NAMALWA (cell line): ENCODE measurements at regions not wholly inside any gene's neighbourhood (a gene's known extent, or its start where the extent isn't known, plus 50 kb on each side); places are given as distances from the start of the nearest gene placed in this dataset.
"Not testable (repeated sequence)": the region's sequence is repeated elsewhere in the genome, so short reads cannot be mapped to it uniquely, and the experiment has no call there.

Experiments
- DNase-seq: peaks from one replicate; pipeline ENCODE4 v3.0.0-alpha.2; 2015; ENCODE audit warnings: low spot score

- DNase-seq, result no peak
Measured at GRCh38 chr14:89697281-89698060, 257.1 kb downstream of the EFCAB11 start.

- no peak for DNase-seq
Measured at GRCh38 chr14:89695846-89696245, 258.7 kb downstream of the EFCAB11 start.

- no peak for DNase-seq
Measured at GRCh38 chr14:89690139-89690538, 264.4 kb downstream of the EFCAB11 start.

GRCh38 chr14:89689711-89690110 is 264.8 kb downstream of the EFCAB11 start:
- DNase-seq, result not testable (repeated sequence)

DNA sequence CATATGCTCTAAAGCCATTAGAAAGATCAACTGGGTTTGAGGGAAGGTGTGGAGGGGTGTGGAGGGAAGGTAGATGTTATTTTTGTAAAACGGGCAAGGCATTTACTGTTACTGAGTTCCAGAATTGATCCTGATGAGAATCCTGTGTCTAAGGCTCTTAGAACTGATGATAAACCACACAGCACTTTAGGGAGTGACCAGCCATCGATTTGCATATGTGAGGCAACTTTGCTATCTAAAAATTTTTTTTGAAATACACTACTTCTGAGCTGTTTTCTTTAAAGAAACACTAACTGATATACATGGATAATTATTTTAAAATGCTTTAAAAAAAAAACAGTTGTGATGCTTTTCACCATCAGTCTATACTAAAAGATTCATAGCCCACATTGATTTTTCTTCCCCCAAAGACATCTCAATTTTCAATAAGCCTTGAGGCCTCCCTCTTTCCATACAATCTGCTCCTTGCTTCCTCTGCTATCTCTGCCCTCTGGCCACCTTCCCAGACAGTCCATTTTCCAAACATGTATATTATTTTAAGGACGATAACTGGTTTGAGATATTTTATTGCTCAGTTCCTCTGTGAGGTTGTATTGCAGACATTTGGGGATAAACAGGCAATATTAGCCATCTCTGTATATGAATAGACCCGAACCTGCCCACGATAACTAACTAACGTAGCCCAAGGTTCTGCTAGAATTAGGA is 265.9 kb downstream of the EFCAB11 start:
- no peak for DNase-seq

GRCh38 chr14:89687129-89687528 is 267.4 kb downstream of the EFCAB11 start:
- DNase-seq, result not testable (repeated sequence)

DNA sequence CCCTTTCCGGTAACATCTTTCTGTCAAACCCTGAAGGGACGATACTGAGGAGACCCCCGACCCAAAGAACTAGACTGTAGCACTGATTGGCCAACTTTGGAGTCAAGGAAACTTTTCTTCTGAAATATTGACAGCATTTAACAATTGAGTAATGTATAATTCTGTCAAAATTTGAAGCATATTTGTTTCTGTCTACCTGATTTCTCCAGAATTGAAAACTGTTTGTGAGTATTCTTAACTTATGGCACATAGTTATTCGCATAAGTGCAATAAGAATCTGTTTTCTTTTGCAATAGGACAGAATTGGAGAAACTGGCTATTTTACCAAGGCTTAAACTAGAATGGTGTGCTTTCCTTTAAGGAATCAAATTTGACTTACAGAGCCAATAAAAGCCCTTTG is 267.1 kb upstream of the FOXN3 start:
- DNase-seq, result no peak

- DNase-seq, result no peak
Measured at GRCh38 chr14:89681086-89682018, 264.3 kb upstream of the FOXN3 start.

DNA sequence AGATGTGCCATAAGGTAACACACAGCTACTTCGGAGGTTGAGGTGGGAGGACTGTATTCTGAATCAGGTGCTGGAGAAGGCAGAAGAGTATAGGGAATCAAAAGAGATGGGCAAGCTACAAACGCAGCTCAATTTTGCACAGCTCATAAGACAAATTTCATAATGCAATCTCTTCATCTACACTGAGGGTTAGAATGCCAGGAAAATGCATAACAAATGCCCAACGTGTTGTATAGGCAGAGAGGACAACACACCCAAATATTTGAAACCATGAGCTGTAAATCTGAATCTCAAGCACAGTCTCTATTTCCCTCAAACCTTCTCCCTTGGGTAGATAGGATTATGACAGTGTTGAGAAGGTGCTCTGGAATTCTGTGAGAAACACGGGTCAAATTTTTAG is 263.1 kb upstream of the FOXN3 start:
- DNase-seq, result no peak

DNA sequence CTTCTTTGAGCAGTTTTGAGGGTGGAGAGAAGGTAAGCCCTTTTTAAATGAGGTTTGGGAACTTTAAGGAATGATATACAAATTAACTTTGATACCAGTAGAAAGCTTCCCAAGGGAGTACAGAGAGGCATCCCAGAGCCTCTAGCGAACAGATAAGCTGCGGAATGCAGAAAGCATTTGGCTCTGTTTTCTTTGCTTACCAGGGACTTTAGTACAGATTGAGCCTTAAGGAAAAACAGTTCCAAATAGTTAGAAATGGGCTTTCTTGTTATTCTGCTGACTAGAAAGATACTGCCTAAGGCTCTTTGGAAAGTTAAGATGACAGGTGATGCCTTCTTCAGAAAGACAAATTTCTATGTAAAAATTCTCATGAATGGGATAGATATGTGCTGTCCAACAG is 261.7 kb upstream of the FOXN3 start:
- DNase-seq, result no peak

DNA sequence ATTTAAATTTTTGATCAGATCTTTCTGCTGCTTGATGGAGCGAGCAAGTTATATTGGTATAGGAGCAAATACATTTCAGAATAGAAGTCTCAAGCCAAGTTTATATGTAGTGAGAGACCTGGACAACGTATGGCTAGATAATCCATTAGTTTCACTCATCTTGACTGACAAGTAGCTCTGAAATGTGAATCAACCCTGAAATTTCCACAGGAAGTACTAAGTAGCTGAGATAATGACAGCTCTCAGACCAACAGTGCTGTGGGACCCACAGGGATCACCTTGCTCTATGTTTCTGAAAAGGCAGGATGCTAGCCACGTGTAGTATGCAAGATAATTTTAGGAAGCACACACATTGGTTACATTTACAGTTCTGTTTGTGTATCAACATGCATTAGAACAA is 258.6 kb upstream of the FOXN3 start:
- no peak for DNase-seq

GRCh38 chr14:89674936-89675335 is 257.9 kb upstream of the FOXN3 start:
- no peak for DNase-seq

- no peak for DNase-seq
Measured at GRCh38 chr14:89674240-89674639, 257.2 kb upstream of the FOXN3 start.

DNA sequence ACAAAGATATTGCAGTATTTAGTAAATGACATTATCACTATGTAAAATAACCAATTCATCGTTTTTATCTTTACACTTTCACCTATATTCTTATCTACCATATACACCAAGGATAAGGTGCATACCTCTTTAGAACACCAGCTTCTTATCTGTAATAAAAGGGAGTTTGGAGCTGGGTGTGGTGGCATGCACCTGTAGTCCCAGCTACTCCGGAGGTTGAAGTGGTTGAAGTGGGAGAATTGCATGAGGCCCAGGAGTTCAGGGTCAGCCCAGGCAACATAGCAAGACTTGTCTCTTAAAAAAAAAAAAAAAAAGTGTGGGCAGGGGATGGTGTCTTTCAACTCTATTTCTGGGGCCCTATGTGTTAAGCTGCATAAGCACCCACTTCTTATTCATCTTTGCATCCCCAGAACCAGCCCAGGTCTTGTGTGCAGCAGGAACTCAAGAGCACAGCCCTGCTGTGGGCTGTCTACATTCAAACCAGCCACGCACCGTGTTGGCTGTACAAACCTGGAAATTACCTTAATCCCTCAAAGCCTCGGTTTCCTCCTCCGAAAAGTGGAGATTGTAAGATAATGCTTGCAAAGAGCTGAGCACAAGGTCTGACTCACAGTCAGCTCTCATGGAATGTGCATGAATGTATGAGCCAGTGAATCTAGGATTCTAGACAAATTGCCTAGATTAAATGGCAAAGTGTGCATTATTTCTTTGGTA is 256.6 kb upstream of the FOXN3 start:
- DNase-seq, result no peak

DNA sequence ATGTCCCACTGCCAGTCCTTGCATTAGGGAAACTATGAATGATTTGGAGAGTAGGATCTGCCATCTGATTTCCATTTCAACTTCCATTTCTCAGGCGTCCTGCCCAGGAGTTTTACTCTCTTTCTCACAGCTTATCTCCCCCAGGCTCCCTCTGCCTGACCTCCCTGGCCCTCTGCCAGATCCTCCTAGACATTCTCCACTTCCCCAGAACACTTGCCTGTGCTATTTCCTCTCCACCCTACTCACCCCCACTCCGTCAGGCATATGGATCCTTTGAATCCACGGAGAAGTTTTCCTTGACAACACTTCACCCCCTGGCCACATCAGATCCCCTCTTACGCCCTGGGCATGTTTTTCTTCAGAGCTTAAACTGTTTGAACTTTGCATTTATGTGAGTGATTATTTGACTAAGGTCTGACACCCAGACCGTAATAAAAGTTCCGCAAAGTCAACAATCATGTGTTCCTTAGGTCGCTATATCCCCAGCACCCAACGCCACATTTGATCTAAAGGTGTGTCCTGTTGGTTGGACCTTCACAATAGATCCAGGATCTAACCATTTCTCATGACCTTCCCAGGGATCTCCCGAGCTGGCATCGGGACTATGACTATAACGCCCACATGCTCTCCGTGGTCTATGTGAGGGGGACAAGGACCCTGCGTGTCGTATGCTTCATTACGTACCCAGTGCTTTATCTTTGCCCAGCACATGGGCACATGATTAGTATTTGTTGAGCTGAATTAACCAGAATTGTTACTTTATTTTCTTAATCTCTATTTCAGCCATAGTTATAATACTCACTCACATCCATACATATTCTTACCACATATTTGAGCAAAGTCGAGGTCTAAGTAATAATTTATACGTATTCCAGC is 255.8 kb upstream of the FOXN3 start:
- no peak for DNase-seq

DNA sequence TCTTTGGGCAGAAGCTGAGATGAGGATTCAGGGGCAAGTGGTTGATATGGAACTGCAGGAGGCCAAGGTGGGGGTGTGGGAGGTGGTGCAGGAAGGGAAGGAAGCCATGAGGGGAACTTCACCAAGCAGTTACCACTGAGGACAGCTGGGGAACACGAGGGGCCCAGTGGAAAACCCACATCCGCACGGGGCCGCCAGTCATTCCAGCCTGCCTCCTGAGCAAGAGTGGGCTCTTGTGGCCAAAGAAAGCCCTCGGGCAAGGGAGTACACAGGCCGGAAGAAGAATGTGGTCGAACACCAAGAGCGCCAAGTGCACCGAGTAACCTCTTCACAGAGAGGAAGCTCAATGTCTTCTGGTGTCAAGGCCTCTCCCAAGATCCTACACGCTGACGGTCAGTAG is 252.2 kb upstream of the FOXN3 start:
- DNase-seq, result no peak

DNA sequence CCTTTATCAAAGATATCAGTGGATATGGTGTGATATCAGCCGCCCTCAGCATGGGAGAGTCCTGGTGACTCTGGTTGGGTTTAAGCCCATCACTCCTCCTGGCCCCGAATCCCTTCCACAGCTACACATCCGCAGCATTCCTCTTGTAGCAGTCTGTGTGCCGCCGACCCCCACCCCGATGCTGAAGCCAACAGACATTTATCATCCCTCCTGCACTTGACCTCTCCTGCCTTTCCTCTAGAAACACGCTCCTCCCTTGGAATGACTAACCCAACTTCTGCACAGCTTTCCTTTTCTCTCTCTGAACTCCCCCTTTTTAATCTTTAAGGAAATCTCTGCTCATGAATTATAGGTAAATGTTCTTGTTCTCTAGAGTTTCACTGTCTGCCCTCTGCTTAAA is 250.9 kb upstream of the FOXN3 start:
- no peak for DNase-seq

DNA sequence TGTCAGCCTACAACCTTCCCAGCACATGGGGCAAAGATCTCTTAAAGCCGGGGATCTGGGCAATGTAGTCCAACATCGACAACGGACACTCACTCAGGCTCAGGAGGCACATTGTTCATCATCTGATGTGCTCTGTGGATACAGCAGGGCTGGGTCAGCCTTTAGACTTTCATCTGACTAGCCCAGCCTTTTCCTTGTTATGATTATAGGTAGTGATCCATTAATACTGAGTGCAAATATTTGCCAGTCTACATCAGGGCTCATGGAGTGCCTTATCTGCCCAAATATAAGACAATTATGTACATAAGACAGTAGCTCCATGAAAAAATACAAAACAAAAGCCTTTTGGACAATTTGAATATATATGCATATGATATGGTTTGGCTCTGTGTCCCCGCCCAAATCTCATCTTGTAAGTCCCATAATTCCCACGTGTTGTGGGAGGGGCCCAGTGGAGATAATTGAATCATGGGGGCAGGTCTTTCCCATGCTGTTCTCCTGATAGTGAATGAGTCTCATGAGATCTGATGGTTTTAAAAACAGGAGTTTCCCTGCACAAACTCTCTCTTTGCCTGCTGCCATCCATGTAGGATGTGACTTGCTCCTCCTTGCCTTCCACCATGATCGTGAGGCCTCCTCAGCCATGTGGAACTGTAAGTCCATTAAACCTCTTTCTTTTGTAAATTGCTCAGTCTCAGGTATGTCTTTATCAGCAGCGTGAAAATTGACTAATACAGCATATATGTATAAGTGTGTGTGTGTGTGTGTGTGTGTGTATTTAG is 248.5 kb upstream of the FOXN3 start:
- not testable (repeated sequence) for DNase-seq

DNA sequence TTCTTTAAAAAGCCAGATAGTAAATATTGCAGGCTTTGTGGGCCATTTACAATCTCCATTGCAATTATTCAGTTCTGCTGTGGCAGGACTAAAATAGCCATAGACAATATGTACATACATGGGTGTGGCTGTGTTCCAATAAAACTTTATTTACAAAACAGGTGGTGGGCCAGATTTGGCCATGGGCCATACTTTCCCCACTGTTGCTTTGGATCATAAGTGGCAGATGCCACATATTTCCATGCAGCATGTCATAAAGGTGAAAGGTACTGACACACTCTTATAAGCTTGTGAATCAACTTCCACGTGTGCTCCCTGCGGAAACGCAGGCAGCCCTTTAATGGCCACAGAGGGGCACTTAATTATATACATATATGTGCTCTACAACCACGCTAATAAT is 244.4 kb upstream of the FOXN3 start:
- no peak for DNase-seq

GRCh38 chr14:89660625-89661233 is 243.7 kb upstream of the FOXN3 start:
- not testable (repeated sequence) for DNase-seq
